ENCODE measurements at regions not wholly inside any gene's neighbourhood (a gene's known extent, or its start where the extent isn't known, plus 50 kb on each side); places are given as distances from the start of the nearest gene placed in this dataset.

- Histone ChIP-seq H3K36me3 (no peaks in the 10 kb centered on the region), H3K4me1 (peaks cover 0 to 13% (median 0%) of the 10 kb centered on the region in 4 donors), H3K27ac (no peak overlapping the region), H3K27me3 (no peaks in the 10 kb centered on the region), H3K4me3 (no peak overlapping the region), H3K9me3 (no peaks in the 10 kb centered on the region)
- in situ Hi-C loops (cut with MboI; ENCODE audit: low pct_ligation_motif_present in 1 of 4, low pct_unique_long_range_greater_than_20kb in 1 of 4, low sequenced_read_pairs in 3 of 4) (no loop called here), intact Hi-C loops (cut with DNase I; ENCODE audit: low total_unique reads) (no loop called here)
- WGBS, 2 donors (ENCODE audit: low coverage in 1 of 2) = 80 to 100% methylated on average over 1 of the region's 1 CpG
- TF ChIP-seq CTCF (IDR thresholded peaks at IDR 0.05) = no peak
- TF ChIP-seq POLR2AphosphoS5 (IDR thresholded peaks at IDR 0.05) = no peak
- TF ChIP-seq EP300 (IDR thresholded peaks at IDR 0.05; ENCODE audit: low read depth) = no peak
- no peak for TF ChIP-seq POLR2A (IDR thresholded peaks at IDR 0.05)
- DNase-seq = no peak
Observed at GRCh38 chr9:79473704-79474103, 98.1 kb upstream of the TLE4 start.

- intact Hi-C loops (cut with DNase I; ENCODE audit: low total_unique reads) = no loop called here
- H3K4me3 ChIP-seq = no peak overlapping the region
- H3K4me1 ChIP-seq = peaks cover 0 to 13% (median 0%) of the 10 kb centered on the region in 4 donors
- no peaks in the 10 kb centered on the region for H3K9me3 ChIP-seq
- in situ Hi-C loops (cut with MboI; ENCODE audit: low pct_ligation_motif_present in 1 of 4, low pct_unique_long_range_greater_than_20kb in 1 of 4, low sequenced_read_pairs in 3 of 4) = no loop called here
- no peak for TF ChIP-seq POLR2AphosphoS5 (IDR thresholded peaks at IDR 0.05)
- TF ChIP-seq EP300 (IDR thresholded peaks at IDR 0.05; ENCODE audit: low read depth) = no peak
- 27 to 50% methylated on average over 2 to 3 of the region's 3 CpGs for WGBS, 2 donors (ENCODE audit: low coverage in 1 of 2)
- DNase-seq = no peak
- no peak overlapping the region for H3K27ac ChIP-seq
- no peaks in the 10 kb centered on the region for H3K36me3 ChIP-seq
- H3K27me3 ChIP-seq = no peaks in the 10 kb centered on the region
Observed at GRCh38 chr9:79477241-79477840, 94.4 kb upstream of the TLE4 start.

- Histone ChIP-seq H3K36me3 (no peaks in the 10 kb centered on the region), H3K9me3 (no peaks in the 10 kb centered on the region), H3K4me3 (no peak overlapping the region), H3K4me1 (peaks cover 0 to 13% (median 0%) of the 10 kb centered on the region in 4 donors), H3K27me3 (no peaks in the 10 kb centered on the region), H3K27ac (no peak overlapping the region)
- in situ Hi-C loops (cut with MboI; ENCODE audit: low pct_ligation_motif_present in 1 of 4, low pct_unique_long_range_greater_than_20kb in 1 of 4, low sequenced_read_pairs in 3 of 4) (no loop called here), intact Hi-C loops (cut with DNase I; ENCODE audit: low total_unique reads) (no loop called here)
- TF ChIP-seq CTCF (IDR thresholded peaks at IDR 0.05) (peak in 2 of 5 experiments; percentile 12 to 19), POLR2A (IDR thresholded peaks at IDR 0.05) (no peak)
- WGBS, 2 donors (ENCODE audit: low coverage in 1 of 2) = 53 to 61% methylated on average over 3 to 5 of the region's 5 CpGs
- peak; percentile 17 for DNase-seq
Observed at GRCh38 chr9:79477955-79478771, 93.6 kb upstream of the TLE4 start.

- DNase-seq = no peak
- Histone ChIP-seq H3K27me3 (no peaks in the 10 kb centered on the region), H3K36me3 (no peaks in the 10 kb centered on the region), H3K4me1 (peaks cover 0 to 13% (median 0%) of the 10 kb centered on the region in 4 donors), H3K4me3 (no peak overlapping the region), H3K9me3 (no peaks in the 10 kb centered on the region), H3K27ac (no peak overlapping the region)
- WGBS, 2 donors (ENCODE audit: low coverage in 1 of 2) = 56 to 77% methylated on average over 3 to 4 of the region's 4 CpGs
- TF ChIP-seq CTCF (IDR thresholded peaks at IDR 0.05) = no peak
- TF ChIP-seq EP300 (IDR thresholded peaks at IDR 0.05; ENCODE audit: low read depth) = no peak
- no peak for TF ChIP-seq POLR2AphosphoS5 (IDR thresholded peaks at IDR 0.05)
- no peak for TF ChIP-seq POLR2A (IDR thresholded peaks at IDR 0.05)
- intact Hi-C loops (cut with DNase I; ENCODE audit: low total_unique reads) = no loop called here
- in situ Hi-C loops (cut with MboI; ENCODE audit: low pct_ligation_motif_present in 1 of 4, low pct_unique_long_range_greater_than_20kb in 1 of 4, low sequenced_read_pairs in 3 of 4) = no loop called here
Observed at GRCh38 chr9:79480639-79481038, 91.1 kb upstream of the TLE4 start.

Data from transverse colon (tissue), 4 donors.